ENCODE measurements at regions not wholly inside any gene's neighbourhood (a gene's known extent, or its start where the extent isn't known, plus 50 kb on each side); places are given as distances from the start of the nearest gene placed in this dataset.

- TF ChIP-seq CTCF (IDR thresholded peaks at IDR 0.05; ENCODE audit: control extremely low read depth, extremely low read depth, low read depth, missing control alignments) = no peak
- DNase-seq (ENCODE audit: extremely low spot score) = no peak
- ChIA-PET POLR2A (no interaction called here), CTCF (interaction anchor here (1.1 kb wide), 1 partner anchor 27 kb away, joined by 3 read pairs; no protein-coding TSS in a partner anchor)
Observed at GRCh38 chr10:109744020-109744419, 179.3 kb downstream of the XPNPEP1 start.

- no peak for DNase-seq (ENCODE audit: extremely low spot score)
- POLR2A ChIA-PET = no interaction called here
- no peak for TF ChIP-seq CTCF (IDR thresholded peaks at IDR 0.05; ENCODE audit: control extremely low read depth, extremely low read depth, low read depth, missing control alignments)
- CTCF ChIA-PET = interaction anchor here (1.1 kb wide), 1 partner anchor 27 kb away, joined by 3 read pairs; no protein-coding TSS in a partner anchor
Observed at GRCh38 chr10:109743574-109743973, 179.7 kb downstream of the XPNPEP1 start.

GRCh38 chr10:109743146-109743545 lies 180.2 kb downstream of the XPNPEP1 start:
- POLR2A ChIA-PET = no interaction called here
- no peak for TF ChIP-seq CTCF (IDR thresholded peaks at IDR 0.05; ENCODE audit: control extremely low read depth, extremely low read depth, low read depth, missing control alignments)
- CTCF ChIA-PET = no interaction called here
- DNase-seq (ENCODE audit: extremely low spot score) = no peak

- ChIA-PET CTCF (no interaction called here), POLR2A (no interaction called here)
- no peak for DNase-seq (ENCODE audit: extremely low spot score)
- no peak for TF ChIP-seq CTCF (IDR thresholded peaks at IDR 0.05; ENCODE audit: control extremely low read depth, extremely low read depth, low read depth, missing control alignments)
Observed at GRCh38 chr10:109741712-109742111, 181.6 kb downstream of the XPNPEP1 start.

- POLR2A ChIA-PET = no interaction called here
- no peak for TF ChIP-seq CTCF (IDR thresholded peaks at IDR 0.05; ENCODE audit: control extremely low read depth, extremely low read depth, low read depth, missing control alignments)
- CTCF ChIA-PET = no interaction called here
- DNase-seq (ENCODE audit: extremely low spot score) = no peak
Observed at GRCh38 chr10:109740436-109740835, 182.9 kb downstream of the XPNPEP1 start.

- ChIA-PET CTCF (no interaction called here), POLR2A (no interaction called here)
- no peak for TF ChIP-seq CTCF (IDR thresholded peaks at IDR 0.05; ENCODE audit: control extremely low read depth, extremely low read depth, low read depth, missing control alignments)
- DNase-seq (ENCODE audit: extremely low spot score) = no peak
Observed at GRCh38 chr10:109737626-109738025, 185.7 kb downstream of the XPNPEP1 start.

GRCh38 chr10:109737009-109737408 lies 186.3 kb downstream of the XPNPEP1 start:
- ChIA-PET CTCF (no interaction called here), POLR2A (no interaction called here)
- no peak for DNase-seq (ENCODE audit: extremely low spot score)
- TF ChIP-seq CTCF (IDR thresholded peaks at IDR 0.05; ENCODE audit: control extremely low read depth, extremely low read depth, low read depth, missing control alignments) = no peak

Data from GM10248 (cell line).